ENCODE measurements at regions not wholly inside any gene's neighbourhood (a gene's known extent, or its start where the extent isn't known, plus 50 kb on each side); places are given as distances from the start of the nearest gene placed in this dataset.

DNA sequence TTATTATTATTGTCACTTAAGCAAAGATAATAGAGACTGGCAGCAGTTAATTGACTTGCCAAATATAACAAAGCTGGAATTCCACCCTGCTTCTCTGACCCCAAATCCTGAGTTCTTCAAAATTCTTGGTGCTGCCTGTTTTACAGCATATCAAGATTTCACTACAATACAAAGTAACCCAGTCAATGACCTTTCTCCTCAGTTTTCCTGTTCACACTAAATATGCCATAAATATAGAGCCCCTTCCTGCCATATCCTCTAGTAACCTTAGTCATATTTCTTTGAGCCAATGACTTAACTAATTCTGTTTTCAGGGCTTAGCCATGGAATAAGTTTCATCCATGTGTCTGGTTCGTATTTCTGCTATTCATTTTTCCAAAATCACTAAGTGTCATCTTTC, 315.3 kb upstream of the HS3ST1 start:
- Histone ChIP-seq H3K36me3 (ENCODE audit: control insufficient read depth, insufficient read depth, low read length) (no peaks in the 10 kb centered on the region), H3K4me3 (no peak overlapping the region), H2AFZ (ENCODE audit: low read depth, low read length) (no peak overlapping the region), H3K4me1 (replicated peaks in 1 of 2; ENCODE audit: control insufficient read depth in 2 of 2, insufficient read depth in 2 of 2, low read length in 2 of 2) (no peaks in the 10 kb centered on the region), H3K9me3 (replicated peaks; ENCODE audit: control insufficient read depth, insufficient read depth, low read depth, low read length) (no peaks in the 10 kb centered on the region), H3K9me1 (ENCODE audit: control insufficient read depth, insufficient read depth, low read length) (no peaks in the 10 kb centered on the region), H3K27ac (ENCODE audit: extremely low read depth, low read depth, low read length) (no peak overlapping the region), H3K27me3 (ENCODE audit: control insufficient read depth in 2 of 2, insufficient read depth in 2 of 2, low read length in 2 of 2) (no peaks in the 10 kb centered on the region), H4K20me1 (replicated peaks; ENCODE audit: control insufficient read depth, insufficient read depth, low read length) (no peaks in the 10 kb centered on the region), H3K79me2 (ENCODE audit: control insufficient read depth, insufficient read depth, low read length) (no peaks in the 10 kb centered on the region), H3K4me2 (ENCODE audit: insufficient read depth, low read length) (no peak overlapping the region), H3K9ac (ENCODE audit: insufficient read depth in 1 of 2, low read depth in 2 of 2, low read length in 2 of 2) (no peak overlapping the region)
- FAIRE-seq (no peak), ATAC-seq (no peak), DNase-seq (ENCODE audit: extremely low read depth in 1 of 4, low spot score in 3 of 4) (no peak)
- ChIA-PET POLR2A (no interaction called here), CTCF (ENCODE audit: low intra/inter-chr PET ratio) (no interaction called here)
- intact Hi-C loops (cut with micrococcal nuclease), result no loop called here
- TF ChIP-seq HDAC1 (IDR thresholded peaks at IDR 0.05) (no peak), FOXJ2 (tag; IDR thresholded peaks at IDR 0.05) (no peak), MTF1 (CRISPR knock-in tag; IDR thresholded peaks at IDR 0.05; ENCODE audit: borderline replicate concordance) (no peak), ZNF584 (CRISPR knock-in tag; IDR thresholded peaks at IDR 0.05; ENCODE audit: low read depth) (no peak), SNIP1 (IDR thresholded peaks at IDR 0.05; ENCODE audit: low read depth) (no peak), NBN (IDR thresholded peaks at IDR 0.05; ENCODE audit: low read depth) (no peak)
- no TSS peak for BruUV-seq (replicated peaks)
- 0% methylated on average over 1 of the region's 1 CpG for WGBS (ENCODE audit: insufficient coverage, low coverage, missing lambda C conversion rate)
- in situ Hi-C loops (cut with MboI), result no loop called here

DNA sequence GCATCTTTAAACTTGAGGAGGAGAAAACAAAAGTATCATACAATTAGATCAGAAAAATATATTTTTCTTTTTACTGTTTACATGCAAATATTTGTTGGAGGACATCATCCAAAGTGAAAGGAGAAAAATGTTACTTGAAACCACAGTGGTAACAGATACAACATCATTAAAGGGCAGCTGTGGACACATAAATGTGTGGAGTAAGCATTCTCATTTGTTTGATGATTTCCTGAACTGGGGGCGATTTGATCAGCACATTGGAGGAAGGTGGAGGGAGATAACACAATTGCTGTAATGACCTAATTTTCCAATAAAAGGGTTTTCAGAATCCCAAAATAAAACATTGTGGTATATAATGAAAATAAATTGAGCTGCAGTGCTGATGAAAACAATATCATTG, 314.5 kb upstream of the HS3ST1 start:
- Histone ChIP-seq H3K27ac (ENCODE audit: extremely low read depth, low read depth, low read length) (no peak overlapping the region), H2AFZ (ENCODE audit: low read depth, low read length) (no peak overlapping the region), H4K20me1 (replicated peaks; ENCODE audit: control insufficient read depth, insufficient read depth, low read length) (no peaks in the 10 kb centered on the region), H3K9ac (ENCODE audit: insufficient read depth in 1 of 2, low read depth in 2 of 2, low read length in 2 of 2) (no peak overlapping the region), H3K79me2 (ENCODE audit: control insufficient read depth, insufficient read depth, low read length) (no peaks in the 10 kb centered on the region), H3K4me2 (ENCODE audit: insufficient read depth, low read length) (no peak overlapping the region), H3K27me3 (ENCODE audit: control insufficient read depth in 2 of 2, insufficient read depth in 2 of 2, low read length in 2 of 2) (no peaks in the 10 kb centered on the region), H3K9me3 (replicated peaks; ENCODE audit: control insufficient read depth, insufficient read depth, low read depth, low read length) (no peaks in the 10 kb centered on the region), H3K9me1 (ENCODE audit: control insufficient read depth, insufficient read depth, low read length) (no peaks in the 10 kb centered on the region), H3K4me3 (no peak overlapping the region), H3K36me3 (ENCODE audit: control insufficient read depth, insufficient read depth, low read length) (no peaks in the 10 kb centered on the region), H3K4me1 (replicated peaks in 1 of 2; ENCODE audit: control insufficient read depth in 2 of 2, insufficient read depth in 2 of 2, low read length in 2 of 2) (no peaks in the 10 kb centered on the region)
- ATAC-seq, result no peak
- no peak for FAIRE-seq
- ChIA-PET POLR2A (no interaction called here), CTCF (ENCODE audit: low intra/inter-chr PET ratio) (no interaction called here)
- in situ Hi-C loops (cut with MboI), result no loop called here
- 0% methylated on average over 1 of the region's 1 CpG for WGBS (ENCODE audit: insufficient coverage, low coverage, missing lambda C conversion rate)
- TF ChIP-seq KLF6 (CRISPR knock-in tag; IDR thresholded peaks at IDR 0.05; ENCODE audit: borderline replicate concordance), result no peak
- no peak for TF ChIP-seq MCM2 (IDR thresholded peaks at IDR 0.05; ENCODE audit: low read depth)
- TF ChIP-seq LARP7 (IDR thresholded peaks at IDR 0.05), result no peak
- no peak for TF ChIP-seq TCFL5 (CRISPR knock-in tag; conservative IDR thresholded peaks at IDR 0.05)
- TF ChIP-seq ZNF282 (CRISPR knock-in tag; IDR thresholded peaks at IDR 0.05), result no peak
- no peak for TF ChIP-seq ZNF263 (CRISPR knock-in tag; IDR thresholded peaks at IDR 0.05; ENCODE audit: borderline replicate concordance)
- TF ChIP-seq ZSCAN29 (IDR thresholded peaks at IDR 0.05), result no peak
- no peak for TF ChIP-seq GTF2E2 (tag; IDR thresholded peaks at IDR 0.05)
- TF ChIP-seq SMAD4 (CRISPR knock-in tag; conservative IDR thresholded peaks at IDR 0.05), result no peak
- no peak for TF ChIP-seq PML (IDR thresholded peaks at IDR 0.05; ENCODE audit: low read length)
- no peak for TF ChIP-seq CHCHD3 (CRISPR knock-in tag; IDR thresholded peaks at IDR 0.05)
- no peak for DNase-seq (ENCODE audit: extremely low read depth in 1 of 4, low spot score in 3 of 4)
- intact Hi-C loops (cut with micrococcal nuclease), result no loop called here
- no TSS peak for BruUV-seq (replicated peaks)

All from K562 (cell line).